HepG2 (cell line): ENCODE measurements at regions not wholly inside any gene's neighbourhood (a gene's known extent, or its start where the extent isn't known, plus 50 kb on each side); places are given as distances from the start of the nearest gene placed in this dataset.

ENCODE experiments used
- ATAC-seq: fragments of 200-7000 bp; cut with Tn5 transposase; 3 replicates; pipeline ENCODE4 v1.9.1; 2020; ENCODE audit warnings: mild to moderate bottlenecking, moderate library complexity
- BruUV-seq: library from RNA; stranded (reverse); fragments of 400-500 nt; replicated peaks from 2 replicates; lab custom pipeline; 2021; lab: Mats Ljungman, UMichigan
- CTCF ChIA-PET: fragments of 300-600 bp; formaldehyde crosslinking; extraction: SDS; loops from one replicate; lab custom pipeline; 2021; ENCODE audit warnings: low total read pairs, inconsistent platforms, low intra/inter-chr PET ratio; lab: Yijun Ruan, JAX
- POLR2A ChIA-PET: fragments of 350-600 bp; sonication (Branson Sonifier 250); formaldehyde crosslinking; loops from one replicate; lab custom pipeline; 2020; ENCODE audit warnings: antibody characterized with exemption, inconsistent platforms; lab: Yijun Ruan, JAX
- DNase-seq: peaks from one replicate; pipeline ENCODE4 v3.0.0-alpha.2; 2015; ENCODE audit warnings: low spot score
- FAIRE-seq: peaks from 3 replicates; lab custom pipeline; 2011; peaks lifted over from hg19 to GRCh38; lab: Jason Lieb, UNC
- H2AFZ ChIP-seq: one replicate; pipeline ENCODE4 v1.6.1; 2011; ENCODE audit warnings: low read length, inconsistent platforms
- H3K27ac ChIP-seq: fragments of 300-600 bp; 3 replicates; pipeline ENCODE4 v1.8.0; 2011; ENCODE audit warnings: mixed run types, mild to moderate bottlenecking, mixed read lengths, low read length, inconsistent platforms; ENCODE audit not compliant: insufficient read depth; ENCODE audit errors: extremely low read length
- H3K27me3 ChIP-seq, 2 experiments: fragments of 200-600 bp in 1 of 2; 2 replicates in 1 of 2; 3 replicates in 1 of 2; pipeline versions ENCODE4 v1.6.0 to v1.8.0; 2011; ENCODE audit warnings: low read length in 2 of 2, mild to moderate bottlenecking in 2 of 2, moderate library complexity in 2 of 2, inconsistent platforms in 1 of 2; ENCODE audit not compliant: insufficient read depth in 2 of 2, control insufficient read depth in 1 of 2
- H3K36me3 ChIP-seq, 2 experiments: fragments of 200-600 bp in 1 of 2; replicated peaks in 1 of 2; 2 replicates in 1 of 2; 3 replicates in 1 of 2; pipeline versions ENCODE4 v1.5.1 to v1.8.0; 2011; ENCODE audit warnings: low read length in 2 of 2, inconsistent platforms in 1 of 2; ENCODE audit not compliant: insufficient read depth in 2 of 2, control insufficient read depth in 1 of 2
- H3K4me1 ChIP-seq: 2 replicates; pipeline ENCODE4 v1.5.1; 2012; ENCODE audit warnings: low read length, inconsistent platforms; ENCODE audit not compliant: insufficient read depth
- H3K4me2 ChIP-seq: 2 replicates; pipeline ENCODE4 v1.6.0; 2011; ENCODE audit warnings: low read depth, low read length, inconsistent platforms
- H3K4me3 ChIP-seq, 3 experiments: fragments of 200-600 bp in 1 of 3; sonication (generic), shearing (Covaris generic) in 1 of 3; replicated peaks in 1 of 3; 2 replicates each; pipeline ENCODE4 v1.5.1; 2011 to 2016; ENCODE audit warnings: low read length in 3 of 3, inconsistent platforms in 2 of 3, low read depth in 2 of 3, mild to moderate bottlenecking in 2 of 3, control low read depth in 1 of 3, mixed read lengths in 1 of 3; ENCODE audit not compliant: insufficient read depth in 1 of 3
- H3K79me2 ChIP-seq: one replicate; pipeline ENCODE4 v1.6.1; 2011; ENCODE audit warnings: low read length, inconsistent platforms; ENCODE audit not compliant: insufficient read depth
- H3K9ac ChIP-seq: 2 replicates; pipeline ENCODE4 v1.6.0; 2011; ENCODE audit warnings: mild to moderate bottlenecking, low read depth, low read length, inconsistent platforms; ENCODE audit not compliant: insufficient read depth
- H3K9me3 ChIP-seq: 2 replicates; pipeline ENCODE4 v1.5.1; 2012; ENCODE audit warnings: mild to moderate bottlenecking, low read length
- H4K20me1 ChIP-seq: 2 replicates; pipeline ENCODE4 v1.6.0; 2011; ENCODE audit warnings: inconsistent platforms, mild to moderate bottlenecking, low read length, moderate library complexity; ENCODE audit not compliant: insufficient read depth
- CREM ChIP-seq, 2 experiments: sonication (generic) in 1 of 2; formaldehyde crosslinking in 1 of 2; IDR thresholded peaks; 2 replicates each; pipeline versions ENCODE4 v1.4.0 to v1.6.1; 2016 to 2020; ENCODE audit warnings: antibody characterized with exemption in 1 of 2, mild to moderate bottlenecking in 1 of 2, missing genetic modification reagents in 1 of 2
- FOXO4 ChIP-seq: sonication (generic); formaldehyde crosslinking; conservative IDR thresholded peaks from 2 replicates; pipeline ENCODE4 v1.8.1; 2023; ENCODE audit warnings: missing genetic modification reagents
- GFI1 ChIP-seq: sonication (generic); formaldehyde crosslinking; IDR thresholded peaks from 2 replicates; pipeline ENCODE4 v1.5.0; 2020; ENCODE audit warnings: missing genetic modification reagents, mild to moderate bottlenecking, borderline replicate concordance
- LCORL ChIP-seq, 2 experiments: fragments of 450-650 bp in 1 of 2; sonication (generic) in 1 of 2; formaldehyde crosslinking in 1 of 2; IDR thresholded peaks; 2 replicates each; pipeline versions ENCODE4 v1.5.0 to v1.6.1; 2017 to 2020; ENCODE audit warnings: antibody characterized with exemption in 1 of 2, missing genetic modification reagents in 1 of 2
- PAF1 ChIP-seq: IDR thresholded peaks from 2 replicates; pipeline ENCODE4 v1.6.1; 2016; ENCODE audit warnings: missing genetic modification reagents, missing compliant biosample characterization
- XBP1 ChIP-seq: sonication (generic); formaldehyde crosslinking; IDR thresholded peaks from 2 replicates; pipeline ENCODE4 v1.5.0; 2020; ENCODE audit warnings: missing genetic modification reagents
- ZNF354B ChIP-seq: sonication (generic); formaldehyde crosslinking; IDR thresholded peaks from 2 replicates; pipeline ENCODE4 v1.8.0; 2022; ENCODE audit warnings: mild to moderate bottlenecking, missing genetic modification reagents
- ZNF484 ChIP-seq: sonication (generic); formaldehyde crosslinking; IDR thresholded peaks from 2 replicates; pipeline ENCODE4 v1.5.1; 2020; ENCODE audit warnings: mild to moderate bottlenecking, low read depth, missing genetic modification reagents, borderline replicate concordance
- ZNF512B ChIP-seq: sonication (generic); formaldehyde crosslinking; IDR thresholded peaks from 2 replicates; pipeline ENCODE4 v1.5.1; 2020; ENCODE audit warnings: missing genetic modification reagents, mild to moderate bottlenecking, borderline replicate concordance
- ZNF572 ChIP-seq: sonication (generic); formaldehyde crosslinking; IDR thresholded peaks from 2 replicates; pipeline ENCODE4 v1.5.1; 2020; ENCODE audit warnings: mild to moderate bottlenecking, missing genetic modification reagents
- WGBS: methylation state at CpG from one replicate; pipeline ENCODE4 v1.1.6; 2017; ENCODE audit warnings: low lambda C conversion rate; 5-methylcytosine and 5-hydroxymethylcytosine counted together
- in situ Hi-C: cut with HindIII; loops from 2 replicates; pipeline ENCODE4 v1.10.0; 2017; ENCODE audit warnings: low pct_unique_long_range_greater_than_20kb; ENCODE audit not compliant: extremely low pct_ligation_motif_present
- intact Hi-C: fragments of 100-400 bp; cut with micrococcal nuclease; formaldehyde crosslinking; loops from one replicate; pipeline ENCODE4 v1.10.0; 2022; ENCODE audit not compliant: unreplicated experiment
- TF ChIP-seq, protein P1 (sequence below): sonication (generic); formaldehyde crosslinking; IDR thresholded peaks from 2 replicates; pipeline ENCODE4 v1.5.0; 2020; ENCODE audit warnings: mild to moderate bottlenecking, missing genetic modification reagents, borderline replicate concordance

DNA sequence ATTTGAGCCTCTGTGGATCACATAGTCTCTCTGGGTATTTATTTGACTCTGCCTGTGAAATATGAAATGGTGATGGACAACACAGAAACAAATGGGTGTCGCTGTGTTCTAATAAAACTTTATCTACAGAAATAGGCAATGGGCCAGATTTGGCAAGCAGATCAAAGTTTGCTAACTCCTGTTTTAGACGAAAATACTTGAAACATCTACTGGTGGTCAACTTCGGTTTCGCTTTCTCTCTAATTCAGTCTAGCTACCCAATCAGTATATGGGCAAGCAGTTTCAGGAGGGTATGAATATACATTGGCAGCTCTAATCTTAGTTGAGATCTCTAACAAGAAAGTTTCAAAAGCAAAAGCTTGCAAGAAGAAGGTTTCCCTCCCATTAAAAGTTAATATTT is 60.1 kb upstream of the DYNLRB2 start:
- no peak overlapping the region for H3K4me2 ChIP-seq
- H3K36me3 ChIP-seq: no peaks in the 10 kb centered on the region
- no peak overlapping the region for H3K9ac ChIP-seq
- intact Hi-C loops: no loop called here
- no TSS peak for BruUV-seq
- H4K20me1 ChIP-seq: no peaks in the 10 kb centered on the region
- TF ChIP-seq ZNF572 (CRISPR knock-in tag): no peak
- no peak for TF ChIP-seq PAF1 (CRISPR knock-in tag)
- TF ChIP-seq LCORL (IDR thresholded peaks at IDR 0.05): no peak
- no peak for TF ChIP-seq LCORL (CRISPR knock-in tag; IDR thresholded peaks at IDR 0.05)
- TF ChIP-seq, protein P1, sequence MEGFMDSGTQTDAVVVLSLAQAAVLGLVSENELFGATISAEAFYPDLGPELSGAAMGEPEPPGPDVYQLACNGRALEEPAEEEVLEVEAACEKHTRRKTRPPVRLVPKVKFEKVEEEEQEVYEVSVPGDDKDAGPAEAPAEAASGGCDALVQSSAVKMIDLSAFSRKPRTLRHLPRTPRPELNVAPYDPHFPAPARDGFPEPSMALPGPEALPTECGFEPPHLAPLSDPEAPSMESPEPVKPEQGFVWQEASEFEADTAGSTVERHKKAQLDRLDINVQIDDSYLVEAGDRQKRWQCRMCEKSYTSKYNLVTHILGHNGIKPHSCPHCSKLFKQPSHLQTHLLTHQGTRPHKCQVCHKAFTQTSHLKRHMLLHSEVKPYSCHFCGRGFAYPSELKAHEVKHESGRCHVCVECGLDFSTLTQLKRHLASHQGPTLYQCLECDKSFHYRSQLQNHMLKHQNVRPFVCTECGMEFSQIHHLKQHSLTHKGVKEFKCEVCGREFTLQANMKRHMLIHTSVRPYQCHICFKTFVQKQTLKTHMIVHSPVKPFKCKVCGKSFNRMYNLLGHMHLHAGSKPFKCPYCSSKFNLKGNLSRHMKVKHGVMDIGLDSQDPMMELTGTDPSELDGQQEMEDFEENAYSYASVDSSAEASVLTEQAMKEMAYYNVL: no peak
- no peak for TF ChIP-seq CREM (IDR thresholded peaks at IDR 0.05)
- no peak for TF ChIP-seq CREM (CRISPR knock-in tag; IDR thresholded peaks at IDR 0.05)
- TF ChIP-seq GFI1 (CRISPR knock-in tag): no peak
- TF ChIP-seq ZNF484: no peak
- TF ChIP-seq FOXO4 (CRISPR knock-in tag): no peak
- no peak for TF ChIP-seq ZNF512B (CRISPR knock-in tag)
- no peak for TF ChIP-seq XBP1 (CRISPR knock-in tag)
- TF ChIP-seq ZNF354B (CRISPR knock-in tag): no peak
- TF ChIP-seq, all 625 proteins: peak for 0
- ATAC-seq (no peak), DNase-seq (no peak), FAIRE-seq (no peak)
- H3K27me3 ChIP-seq: no peaks in the 10 kb centered on the region; a peak in 1 of 5 replicates
- ChIA-PET POLR2A (no interaction called here), CTCF (no interaction called here)
- H3K4me3 ChIP-seq: no peak overlapping the region
- no peak overlapping the region for H2AFZ ChIP-seq
- no peaks in the 10 kb centered on the region for H3K9me3 ChIP-seq
- H3K27ac ChIP-seq: no peak overlapping the region
- peaks cover 7% of the 10 kb centered on the region for H3K4me1 ChIP-seq
- H3K79me2 ChIP-seq: no peaks in the 10 kb centered on the region
- in situ Hi-C loops: no loop called here
- WGBS: 13% methylated on average over 4 of the region's 4 CpGs
